ENCODE measurements at regions not wholly inside any gene's neighbourhood (a gene's known extent, or its start where the extent isn't known, plus 50 kb on each side); places are given as distances from the start of the nearest gene placed in this dataset.

DNA sequence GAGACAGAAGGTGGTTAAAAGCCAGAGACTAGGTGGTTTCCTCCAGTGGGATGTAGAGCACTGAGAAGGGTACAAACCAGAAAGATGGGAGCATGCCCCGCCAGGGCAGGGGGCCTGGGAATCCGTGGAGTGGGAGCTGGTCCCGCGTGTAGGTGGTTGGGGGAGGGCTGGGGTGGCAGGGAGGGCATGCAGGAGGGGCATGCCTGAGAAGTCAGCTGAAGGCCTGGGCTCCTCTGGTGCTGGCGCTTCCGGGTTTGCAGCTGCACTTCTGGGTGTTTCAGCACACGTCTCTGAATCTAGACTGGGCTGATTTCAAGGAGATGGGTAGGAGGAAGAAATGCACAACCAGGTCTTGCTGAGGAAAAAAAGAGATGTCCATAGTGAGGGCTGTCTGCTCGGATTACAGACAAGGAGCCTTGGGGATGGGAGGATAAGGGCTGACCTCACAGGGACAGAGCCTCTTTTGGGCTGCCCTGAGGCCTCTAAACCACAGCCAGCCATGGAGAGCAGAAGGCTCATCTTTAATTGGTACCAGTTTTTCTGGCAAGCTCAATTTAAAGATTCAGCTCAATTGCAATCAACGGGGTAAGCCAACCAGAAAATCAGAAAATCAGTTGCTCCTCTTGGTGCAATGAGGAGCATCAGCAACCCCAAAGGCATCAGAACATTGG is 151.9 kb downstream of the FAM43A start:
- no peak for DNase-seq

DNA sequence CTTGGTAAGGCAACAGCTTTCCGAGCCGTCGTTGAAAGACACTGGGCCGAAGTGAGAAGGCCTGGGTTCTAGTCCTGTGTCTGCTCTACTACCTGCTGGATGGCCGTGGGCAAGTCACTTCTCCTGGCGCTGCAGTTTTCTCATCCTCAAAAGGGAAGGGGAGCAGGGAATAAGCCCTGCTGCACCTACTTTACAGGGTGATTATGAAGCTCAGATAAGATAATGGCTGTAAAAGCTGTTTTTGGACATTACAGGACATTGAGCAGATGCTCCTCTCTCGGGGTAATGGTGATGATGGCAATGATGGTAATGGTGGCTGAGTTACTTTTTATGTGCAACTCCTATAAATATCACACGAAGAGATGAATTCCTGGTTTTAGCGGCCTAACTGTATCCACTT is 152.6 kb downstream of the FAM43A start:
- DNase-seq = no peak

DNA sequence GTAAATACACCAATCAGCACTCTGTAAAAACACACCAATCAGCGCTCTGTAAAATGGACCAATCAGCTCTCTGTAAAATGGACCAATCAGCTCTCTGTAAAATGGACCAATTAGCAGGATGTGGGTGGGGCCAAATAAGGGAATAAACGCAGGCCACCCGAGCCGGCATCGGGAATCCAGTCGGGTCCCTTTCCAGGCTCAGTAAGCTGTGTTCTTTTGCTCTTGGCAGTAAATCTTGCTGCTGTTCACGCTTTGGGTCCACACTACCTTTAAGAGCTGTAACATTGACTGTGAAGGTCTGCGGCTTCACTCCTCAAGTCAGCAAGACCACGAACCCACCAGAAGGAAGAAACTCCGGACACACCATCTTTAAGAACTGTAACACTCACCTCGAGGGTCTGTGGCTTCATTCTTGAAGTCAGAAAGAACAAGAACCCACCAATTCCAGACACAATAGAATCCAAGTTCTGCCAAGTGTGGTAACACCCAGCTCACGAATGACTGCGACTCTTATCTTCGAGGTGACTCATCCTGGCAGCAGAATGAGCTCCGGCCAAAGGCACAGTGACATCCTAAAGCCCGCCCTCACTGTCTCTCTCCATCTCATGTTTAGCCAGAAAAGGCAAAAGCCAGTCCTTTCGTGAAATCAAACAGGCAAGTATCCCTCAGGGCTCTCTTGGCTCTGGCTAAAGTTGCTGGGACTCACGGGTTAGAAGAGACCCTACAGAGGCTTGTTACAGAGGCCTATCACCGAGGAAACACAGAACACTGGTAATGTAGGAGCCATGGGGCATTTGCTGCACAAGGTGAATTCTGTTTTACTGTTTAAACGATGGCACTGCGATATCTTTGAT is 155.2 kb downstream of the FAM43A start:
- no peak for DNase-seq

- no peak for DNase-seq
Measured at GRCh38 chr3:194841515-194841841, 155.8 kb downstream of the FAM43A start.

DNA sequence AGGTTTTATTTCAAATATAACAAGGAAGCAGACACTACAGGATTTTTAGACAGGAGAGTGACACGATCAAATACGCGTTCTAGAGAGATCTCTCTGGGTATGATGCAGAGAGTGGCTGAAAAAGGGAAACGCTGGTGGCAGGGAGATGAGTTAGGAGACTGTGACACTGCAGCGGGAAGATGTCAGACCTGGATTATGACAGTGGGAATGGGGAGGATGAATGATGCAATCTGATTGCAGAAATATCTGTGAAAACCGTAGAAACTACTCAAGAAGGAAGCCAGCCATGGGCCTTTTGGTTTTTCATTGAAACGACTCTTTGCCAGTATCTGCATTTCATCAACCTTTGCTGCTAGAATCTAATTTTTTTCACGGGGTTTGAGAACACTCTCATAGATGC is 157.9 kb downstream of the FAM43A start:
- no peak for DNase-seq

- DNase-seq = no peak
Measured at GRCh38 chr3:194844046-194844445, 158.4 kb downstream of the FAM43A start.

DNA sequence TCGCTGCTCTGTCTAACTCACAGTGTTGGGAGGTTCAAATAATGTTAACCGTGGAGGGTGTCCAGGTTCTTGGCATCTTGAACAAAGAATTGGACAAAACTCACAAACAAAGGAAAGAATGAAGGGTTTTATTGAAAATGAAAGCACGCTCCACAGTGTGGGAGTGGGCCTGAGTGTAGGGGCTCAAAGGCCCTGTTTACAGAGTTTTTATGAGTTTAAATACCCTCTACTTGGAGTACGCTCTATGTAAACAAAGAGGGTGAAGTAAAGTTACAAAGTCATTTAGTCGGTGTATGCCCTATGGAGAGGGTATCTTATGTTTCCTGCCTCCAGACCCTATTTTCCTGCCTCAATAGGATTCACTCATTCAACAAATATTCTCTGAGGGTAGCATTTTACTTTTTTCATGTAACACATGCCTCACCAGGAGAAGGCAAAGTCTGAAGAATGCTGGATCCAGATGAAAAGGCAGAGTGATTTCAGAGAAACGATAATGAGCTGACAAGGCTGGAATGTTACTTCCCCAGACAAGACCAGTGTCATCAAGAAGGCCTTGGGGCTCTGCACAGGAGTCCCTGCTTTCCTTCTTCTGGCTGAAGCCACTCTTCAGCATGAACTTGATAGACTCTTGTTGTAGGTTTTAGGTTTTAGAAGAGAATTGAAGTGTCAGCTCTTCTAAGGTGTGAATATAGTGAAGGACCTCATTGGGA is 163.6 kb downstream of the FAM43A start:
- DNase-seq = no peak

GRCh38 chr3:194851254-194851653 is 165.6 kb downstream of the FAM43A start:
- DNase-seq = no peak

- no peak for DNase-seq
Measured at GRCh38 chr3:194851941-194852340, 166.3 kb downstream of the FAM43A start.

- DNase-seq = no peak
Measured at GRCh38 chr3:194852345-194852744, 166.7 kb downstream of the FAM43A start.

GRCh38 chr3:194852831-194853508 is 167.3 kb downstream of the FAM43A start:
- DNase-seq = no peak

GRCh38 chr3:194854206-194854605 is 168.5 kb downstream of the FAM43A start:
- DNase-seq = no peak

GRCh38 chr3:194854659-194855390 is 169.1 kb downstream of the FAM43A start:
- DNase-seq = no peak

DNA sequence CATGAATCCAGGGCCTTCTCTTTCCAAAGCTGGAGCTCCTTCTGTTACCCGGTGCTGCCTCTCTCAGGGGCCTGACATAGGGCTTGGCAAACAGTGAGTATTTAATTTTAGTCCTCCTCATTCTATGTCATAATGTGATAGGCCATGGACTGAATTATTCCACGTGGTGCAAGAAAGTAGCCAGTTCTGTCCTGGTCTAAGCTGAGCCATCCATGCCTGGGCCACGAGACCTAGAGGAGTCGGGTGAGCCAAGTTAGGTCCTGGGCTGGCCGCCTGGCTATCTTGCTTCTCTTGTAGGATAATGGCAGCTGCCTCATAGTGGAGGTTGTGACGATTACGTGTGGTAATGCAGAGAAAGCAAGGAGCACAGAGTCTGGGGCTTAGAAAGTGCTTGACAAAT is 170.6 kb downstream of the FAM43A start:
- DNase-seq = no peak

GRCh38 chr3:194857469-194858113 is 171.9 kb downstream of the FAM43A start:
- DNase-seq = no peak

DNA sequence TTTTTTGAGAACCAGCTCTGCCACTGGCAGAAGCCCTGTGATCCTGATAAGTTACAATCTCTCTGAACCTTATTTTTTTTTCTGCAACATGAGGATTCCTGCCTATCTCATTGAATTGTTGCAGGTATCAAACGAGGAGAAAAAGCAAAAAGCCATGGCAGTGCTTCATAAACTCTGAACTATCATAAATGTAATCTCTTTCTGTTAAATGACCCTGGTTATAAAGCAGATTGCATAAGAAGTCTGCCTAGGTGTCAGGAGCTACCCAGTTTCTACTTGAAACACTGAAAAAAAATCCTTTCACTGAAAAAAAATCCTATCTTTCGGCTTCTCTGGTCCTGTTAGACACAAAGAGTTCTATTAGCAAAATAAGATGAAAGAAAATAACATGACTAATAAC is 172.7 kb downstream of the FAM43A start:
- no peak for DNase-seq

GRCh38 chr3:194860725-194861124 is 175.0 kb downstream of the FAM43A start:
- DNase-seq = no peak

- DNase-seq = no peak
Measured at GRCh38 chr3:194861375-194861774, 175.7 kb downstream of the FAM43A start.

GRCh38 chr3:194865061-194865460 is 179.4 kb downstream of the FAM43A start:
- DNase-seq = no peak

DNA sequence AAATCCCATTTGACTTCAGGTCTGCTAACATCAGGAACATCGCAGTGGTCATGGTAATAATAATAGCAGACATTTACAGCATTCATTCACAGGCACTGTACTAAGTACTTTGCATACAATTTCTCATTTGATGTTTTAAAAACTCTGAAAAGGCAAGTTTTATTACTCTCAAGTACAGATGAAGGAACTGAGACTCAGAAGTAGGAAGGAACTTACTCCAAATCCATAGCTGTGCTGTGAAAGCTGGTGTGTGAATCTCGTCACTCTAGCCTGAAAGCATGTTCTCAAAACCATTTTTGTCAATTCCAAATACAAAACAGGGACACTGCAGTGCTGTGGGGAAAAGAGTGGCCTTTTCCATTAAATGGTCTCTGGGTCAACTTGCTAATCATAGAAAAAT is 179.9 kb downstream of the FAM43A start:
- no peak for DNase-seq

- no peak for DNase-seq
Measured at GRCh38 chr3:194866236-194866635, 180.6 kb downstream of the FAM43A start.
